ENCODE measurements at regions not wholly inside any gene's neighbourhood (a gene's known extent, or its start where the extent isn't known, plus 50 kb on each side); places are given as distances from the start of the nearest gene placed in this dataset.

- Histone ChIP-seq H3K27me3 (ENCODE audit: control insufficient read depth in 5 of 5, insufficient read depth in 4 of 5, low read length in 5 of 5) (peaks cover 3 to 6% (median 4%) of the 10 kb centered on the region in 5 donors), H3K9ac (ENCODE audit: low read length in 5 of 5) (no peak overlapping the region), H3K9me3 (ENCODE audit: control insufficient read depth in 5 of 5, low read length in 5 of 5) (no peaks in the 10 kb centered on the region), H3K36me3 (ENCODE audit: control insufficient read depth in 5 of 5, insufficient read depth in 5 of 5, low read length in 5 of 5) (no peaks in the 10 kb centered on the region), H3K27ac (ENCODE audit: low read depth, low read length) (no peak overlapping the region), H3K4me3 (ENCODE audit: low read depth in 1 of 5, low read length in 5 of 5) (no peak overlapping the region), H3K4me1 (ENCODE audit: control insufficient read depth in 5 of 5, insufficient read depth in 5 of 5, low read length in 5 of 5) (no peaks in the 10 kb centered on the region)
These were observed 150.7 kb upstream of the SYNDIG1 start for GRCh38 chr20:24318569-24319352.

GRCh38 chr20:24317224-24317623, 152.2 kb upstream of the SYNDIG1 start:
- H3K27me3 ChIP-seq (ENCODE audit: control insufficient read depth in 5 of 5, insufficient read depth in 4 of 5, low read length in 5 of 5), result peaks cover 3 to 6% (median 4%) of the 10 kb centered on the region in 5 donors
- H3K36me3 ChIP-seq (ENCODE audit: control insufficient read depth in 5 of 5, insufficient read depth in 5 of 5, low read length in 5 of 5), result no peaks in the 10 kb centered on the region
- no peak overlapping the region for H3K4me3 ChIP-seq (ENCODE audit: low read depth in 1 of 5, low read length in 5 of 5)
- no peak overlapping the region for H3K27ac ChIP-seq (ENCODE audit: low read depth, low read length)
- H3K9me3 ChIP-seq (ENCODE audit: control insufficient read depth in 5 of 5, low read length in 5 of 5), result no peaks in the 10 kb centered on the region
- no peak overlapping the region for H3K9ac ChIP-seq (ENCODE audit: low read length in 5 of 5)
- H3K4me1 ChIP-seq (ENCODE audit: control insufficient read depth in 5 of 5, insufficient read depth in 5 of 5, low read length in 5 of 5), result no peaks in the 10 kb centered on the region

- no peak overlapping the region for H3K9ac ChIP-seq (ENCODE audit: low read length in 5 of 5)
- H3K27ac ChIP-seq (ENCODE audit: low read depth, low read length), result no peak overlapping the region
- H3K9me3 ChIP-seq (ENCODE audit: control insufficient read depth in 5 of 5, low read length in 5 of 5), result no peaks in the 10 kb centered on the region
- no peak overlapping the region for H3K4me3 ChIP-seq (ENCODE audit: low read depth in 1 of 5, low read length in 5 of 5)
- H3K27me3 ChIP-seq (ENCODE audit: control insufficient read depth in 5 of 5, insufficient read depth in 4 of 5, low read length in 5 of 5), result peaks cover 1 to 6% (median 4%) of the 10 kb centered on the region in 5 donors
- H3K4me1 ChIP-seq (ENCODE audit: control insufficient read depth in 5 of 5, insufficient read depth in 5 of 5, low read length in 5 of 5), result no peaks in the 10 kb centered on the region
- no peaks in the 10 kb centered on the region for H3K36me3 ChIP-seq (ENCODE audit: control insufficient read depth in 5 of 5, insufficient read depth in 5 of 5, low read length in 5 of 5)
These were observed 152.7 kb upstream of the SYNDIG1 start for GRCh38 chr20:24316731-24317130.

GRCh38 chr20:24314053-24314452, 155.4 kb upstream of the SYNDIG1 start:
- H3K4me1 ChIP-seq (ENCODE audit: control insufficient read depth in 5 of 5, insufficient read depth in 5 of 5, low read length in 5 of 5), result no peaks in the 10 kb centered on the region
- H3K4me3 ChIP-seq (ENCODE audit: low read depth in 1 of 5, low read length in 5 of 5), result no peak overlapping the region
- no peaks in the 10 kb centered on the region for H3K9me3 ChIP-seq (ENCODE audit: control insufficient read depth in 5 of 5, low read length in 5 of 5)
- no peak overlapping the region for H3K27ac ChIP-seq (ENCODE audit: low read depth, low read length)
- peaks cover 0 to 9% (median 4%) of the 10 kb centered on the region in 5 donors for H3K27me3 ChIP-seq (ENCODE audit: control insufficient read depth in 5 of 5, insufficient read depth in 4 of 5, low read length in 5 of 5)
- H3K36me3 ChIP-seq (ENCODE audit: control insufficient read depth in 5 of 5, insufficient read depth in 5 of 5, low read length in 5 of 5), result no peaks in the 10 kb centered on the region
- no peak overlapping the region for H3K9ac ChIP-seq (ENCODE audit: low read length in 5 of 5)

DNA sequence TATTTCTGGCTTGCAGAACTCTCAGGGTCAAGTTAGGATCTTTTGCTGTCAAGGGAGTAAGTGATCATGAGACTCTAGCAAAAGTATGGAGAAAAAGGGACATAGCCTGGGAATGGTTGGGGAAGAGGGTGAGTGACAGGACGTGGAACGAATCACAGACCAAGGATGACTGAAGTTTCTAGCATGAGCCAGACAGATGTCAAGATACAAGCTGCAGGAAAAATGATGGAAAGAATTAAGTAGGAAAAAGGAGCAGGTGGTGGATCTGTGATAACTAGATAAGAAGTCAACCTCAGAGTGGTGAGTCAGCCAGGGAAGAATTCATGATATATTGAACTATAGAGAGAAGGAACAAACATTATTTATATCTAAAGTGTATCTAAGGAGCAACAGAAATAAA, 159.8 kb upstream of the SYNDIG1 start:
- no peak overlapping the region for H3K4me3 ChIP-seq (ENCODE audit: low read depth in 1 of 5, low read length in 5 of 5)
- peaks cover 0 to 4% (median 0%) of the 10 kb centered on the region in 5 donors for H3K27me3 ChIP-seq (ENCODE audit: control insufficient read depth in 5 of 5, insufficient read depth in 4 of 5, low read length in 5 of 5)
- H3K4me1 ChIP-seq (ENCODE audit: control insufficient read depth in 5 of 5, insufficient read depth in 5 of 5, low read length in 5 of 5), result no peaks in the 10 kb centered on the region
- peaks cover 0 to 2% (median 0%) of the 10 kb centered on the region in 5 donors for H3K9me3 ChIP-seq (ENCODE audit: control insufficient read depth in 5 of 5, low read length in 5 of 5)
- no peak overlapping the region for H3K9ac ChIP-seq (ENCODE audit: low read length in 5 of 5)
- H3K27ac ChIP-seq (ENCODE audit: low read depth, low read length), result no peak overlapping the region
- no peaks in the 10 kb centered on the region for H3K36me3 ChIP-seq (ENCODE audit: control insufficient read depth in 5 of 5, insufficient read depth in 5 of 5, low read length in 5 of 5)

DNA sequence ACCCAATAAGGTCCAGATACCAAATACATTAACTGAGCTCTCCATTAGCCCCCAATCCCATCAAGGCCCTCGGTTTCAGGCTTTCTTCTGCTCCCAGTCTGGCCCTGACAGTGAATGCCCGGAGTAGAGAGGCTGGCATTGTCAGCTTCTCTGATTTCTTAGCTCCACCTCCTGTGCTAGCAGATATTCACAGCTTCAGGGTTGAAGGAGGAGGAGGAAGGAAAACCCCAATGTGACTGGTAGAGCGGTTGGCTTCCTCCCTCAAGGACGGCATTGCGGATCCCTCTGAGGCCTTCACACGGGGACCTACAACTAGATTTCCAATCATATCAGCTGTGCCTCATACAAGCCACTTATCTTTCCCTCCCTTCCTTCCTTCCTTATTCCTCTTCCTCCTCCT, 164.1 kb upstream of the SYNDIG1 start:
- H3K27me3 ChIP-seq (ENCODE audit: control insufficient read depth in 5 of 5, insufficient read depth in 4 of 5, low read length in 5 of 5), result peaks cover 0 to 4% (median 2%) of the 10 kb centered on the region in 5 donors
- peaks cover 0 to 2% (median 0%) of the 10 kb centered on the region in 5 donors for H3K9me3 ChIP-seq (ENCODE audit: control insufficient read depth in 5 of 5, low read length in 5 of 5)
- H3K4me3 ChIP-seq (ENCODE audit: low read depth in 1 of 5, low read length in 5 of 5), result no peak overlapping the region
- no peak overlapping the region for H3K9ac ChIP-seq (ENCODE audit: low read length in 5 of 5)
- no peak overlapping the region for H3K27ac ChIP-seq (ENCODE audit: low read depth, low read length)
- no peaks in the 10 kb centered on the region for H3K4me1 ChIP-seq (ENCODE audit: control insufficient read depth in 5 of 5, insufficient read depth in 5 of 5, low read length in 5 of 5)
- H3K36me3 ChIP-seq (ENCODE audit: control insufficient read depth in 5 of 5, insufficient read depth in 5 of 5, low read length in 5 of 5), result no peaks in the 10 kb centered on the region

GRCh38 chr20:24304291-24304690, 165.1 kb upstream of the SYNDIG1 start:
- peaks cover 0 to 3% (median 1%) of the 10 kb centered on the region in 5 donors for H3K27me3 ChIP-seq (ENCODE audit: control insufficient read depth in 5 of 5, insufficient read depth in 4 of 5, low read length in 5 of 5)
- no peaks in the 10 kb centered on the region for H3K36me3 ChIP-seq (ENCODE audit: control insufficient read depth in 5 of 5, insufficient read depth in 5 of 5, low read length in 5 of 5)
- H3K4me1 ChIP-seq (ENCODE audit: control insufficient read depth in 5 of 5, insufficient read depth in 5 of 5, low read length in 5 of 5), result no peaks in the 10 kb centered on the region
- no peak overlapping the region for H3K27ac ChIP-seq (ENCODE audit: low read depth, low read length)
- H3K9ac ChIP-seq (ENCODE audit: low read length in 5 of 5), result no peak overlapping the region
- H3K4me3 ChIP-seq (ENCODE audit: low read depth in 1 of 5, low read length in 5 of 5), result no peak overlapping the region
- peaks cover 0 to 2% (median 0%) of the 10 kb centered on the region in 5 donors for H3K9me3 ChIP-seq (ENCODE audit: control insufficient read depth in 5 of 5, low read length in 5 of 5)

- no peaks in the 10 kb centered on the region for H3K36me3 ChIP-seq (ENCODE audit: control insufficient read depth in 5 of 5, insufficient read depth in 5 of 5, low read length in 5 of 5)
- no peak overlapping the region for H3K4me3 ChIP-seq (ENCODE audit: low read depth in 1 of 5, low read length in 5 of 5)
- no peaks in the 10 kb centered on the region for H3K4me1 ChIP-seq (ENCODE audit: control insufficient read depth in 5 of 5, insufficient read depth in 5 of 5, low read length in 5 of 5)
- peaks cover 0 to 3% (median 0%) of the 10 kb centered on the region in 5 donors for H3K27me3 ChIP-seq (ENCODE audit: control insufficient read depth in 5 of 5, insufficient read depth in 4 of 5, low read length in 5 of 5)
- no peak overlapping the region for H3K9ac ChIP-seq (ENCODE audit: low read length in 5 of 5)
- peaks cover 0 to 2% (median 0%) of the 10 kb centered on the region in 5 donors for H3K9me3 ChIP-seq (ENCODE audit: control insufficient read depth in 5 of 5, low read length in 5 of 5)
- no peak overlapping the region for H3K27ac ChIP-seq (ENCODE audit: low read depth, low read length)
These were observed 165.8 kb upstream of the SYNDIG1 start for GRCh38 chr20:24303393-24304170.

DNA sequence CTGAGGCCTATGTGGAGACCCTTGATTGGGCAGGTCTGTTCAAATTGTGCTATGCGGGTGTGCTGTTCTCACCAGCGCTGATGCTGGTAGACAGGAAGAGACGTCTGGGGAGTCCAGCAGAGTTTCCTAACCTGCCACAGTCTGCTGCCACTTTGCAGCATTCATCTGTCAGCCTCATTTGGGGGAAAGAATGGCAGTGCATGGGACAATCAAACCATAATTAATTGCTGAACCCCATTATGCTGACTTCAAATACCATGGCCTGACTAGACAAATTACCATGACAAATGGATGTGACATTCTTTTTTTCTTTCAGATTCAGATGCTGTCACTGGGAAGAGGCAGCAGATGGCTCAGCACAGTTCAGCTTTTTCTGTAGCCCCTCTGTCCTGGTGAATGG, 171.4 kb upstream of the SYNDIG1 start:
- no peak overlapping the region for H3K27ac ChIP-seq (ENCODE audit: low read depth, low read length)
- no peaks in the 10 kb centered on the region for H3K4me1 ChIP-seq (ENCODE audit: control insufficient read depth in 5 of 5, insufficient read depth in 5 of 5, low read length in 5 of 5)
- no peaks in the 10 kb centered on the region for H3K36me3 ChIP-seq (ENCODE audit: control insufficient read depth in 5 of 5, insufficient read depth in 5 of 5, low read length in 5 of 5)
- no peaks in the 10 kb centered on the region for H3K9me3 ChIP-seq (ENCODE audit: control insufficient read depth in 5 of 5, low read length in 5 of 5)
- no peak overlapping the region for H3K9ac ChIP-seq (ENCODE audit: low read length in 5 of 5)
- no peak overlapping the region for H3K4me3 ChIP-seq (ENCODE audit: low read depth in 1 of 5, low read length in 5 of 5)
- peaks cover 0 to 3% (median 0%) of the 10 kb centered on the region in 5 donors for H3K27me3 ChIP-seq (ENCODE audit: control insufficient read depth in 5 of 5, insufficient read depth in 4 of 5, low read length in 5 of 5)
